ACHN (cell line): ENCODE measurements at regions not wholly inside any gene's neighbourhood (a gene's known extent, or its start where the extent isn't known, plus 50 kb on each side); places are given as distances from the start of the nearest gene placed in this dataset.

Experiments used
- DNase-seq: peaks from one replicate; pipeline ENCODE4 v3.0.0-alpha.2; 2015
- in situ Hi-C: cut with HindIII; loops from 2 replicates; pipeline ENCODE4 v1.10.0; 2017; ENCODE audit warnings: low sequenced_read_pairs, low pct_ligation_motif_present, low pct_unique_long_range_greater_than_20kb

DNA sequence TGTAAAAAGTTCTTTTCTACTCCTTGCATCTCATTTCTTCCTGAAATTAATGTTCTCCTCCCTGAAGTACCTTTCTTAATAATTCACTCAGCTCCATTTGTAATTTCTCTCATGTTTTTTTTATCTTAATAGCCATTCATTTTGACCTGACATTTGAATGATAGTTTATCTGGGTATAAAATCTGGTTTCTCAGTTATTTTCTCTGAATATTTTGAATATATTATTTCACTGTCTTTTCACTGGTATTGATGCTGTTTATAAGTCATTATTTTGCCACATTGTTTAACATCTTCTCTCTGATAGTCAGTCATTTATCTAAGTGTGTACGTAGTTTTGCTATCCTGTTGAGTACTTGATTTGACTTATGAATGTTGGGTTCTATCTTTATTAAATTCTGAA lies 68.8 kb upstream of the ARHGAP18 start:
- in situ Hi-C loops: no loop called here
- DNase-seq: no peak

DNA sequence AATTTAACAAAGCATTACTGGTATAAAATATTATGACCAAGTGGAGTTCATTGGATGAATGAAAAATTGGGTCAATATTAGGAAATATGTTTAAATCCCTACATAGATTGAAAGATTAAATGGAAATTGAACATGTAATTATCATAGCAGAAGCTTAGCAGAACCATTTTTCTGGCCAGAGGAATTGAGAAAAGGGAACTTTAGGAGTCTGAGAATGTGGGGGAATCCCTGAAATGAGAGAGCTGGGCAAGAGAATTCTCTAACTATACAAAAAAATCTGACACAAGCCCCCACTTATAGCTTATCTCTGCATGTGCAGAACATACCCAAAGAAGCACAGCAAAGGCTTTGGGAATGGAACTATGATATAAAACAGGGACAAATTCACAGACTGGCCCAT lies 67.4 kb upstream of the ARHGAP18 start:
- DNase-seq: no peak
- in situ Hi-C loops: no loop called here

DNA sequence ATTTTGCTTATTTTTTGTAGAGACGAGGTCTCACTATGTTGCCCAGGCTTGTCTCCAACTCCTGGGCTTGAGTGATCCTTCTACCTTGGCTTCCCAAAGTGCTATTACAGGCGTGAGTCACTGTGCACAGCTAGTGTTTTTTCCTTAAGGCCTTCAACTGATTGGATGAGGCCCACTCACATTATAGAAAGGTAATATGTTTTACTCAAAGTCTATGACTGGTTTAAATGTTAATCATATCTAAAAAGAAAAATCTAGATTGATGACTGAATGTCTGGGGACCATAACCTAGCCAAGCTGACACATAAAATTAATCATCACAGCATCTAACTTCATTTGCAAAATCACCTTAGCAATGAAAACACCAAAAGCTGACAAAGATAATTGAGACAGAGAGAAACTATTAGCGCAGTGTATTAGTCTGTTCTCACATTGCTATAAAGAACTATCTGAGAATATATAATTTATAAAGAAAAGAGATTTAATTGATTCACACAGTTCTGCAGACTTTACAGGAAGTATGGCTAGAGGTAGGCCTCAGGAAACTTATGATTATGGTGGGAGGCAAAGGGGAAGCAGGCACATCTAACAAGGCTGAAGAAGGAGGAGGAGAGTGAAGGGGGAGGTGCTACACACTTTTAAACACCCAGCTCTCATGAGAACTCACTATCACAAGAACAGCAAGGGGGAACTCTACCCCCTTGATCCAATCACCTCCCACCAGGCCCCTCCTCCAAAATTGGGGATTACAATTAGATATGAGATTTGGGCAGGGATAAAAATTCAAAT lies 66.8 kb upstream of the ARHGAP18 start:
- in situ Hi-C loops: no loop called here
- no peak for DNase-seq

DNA sequence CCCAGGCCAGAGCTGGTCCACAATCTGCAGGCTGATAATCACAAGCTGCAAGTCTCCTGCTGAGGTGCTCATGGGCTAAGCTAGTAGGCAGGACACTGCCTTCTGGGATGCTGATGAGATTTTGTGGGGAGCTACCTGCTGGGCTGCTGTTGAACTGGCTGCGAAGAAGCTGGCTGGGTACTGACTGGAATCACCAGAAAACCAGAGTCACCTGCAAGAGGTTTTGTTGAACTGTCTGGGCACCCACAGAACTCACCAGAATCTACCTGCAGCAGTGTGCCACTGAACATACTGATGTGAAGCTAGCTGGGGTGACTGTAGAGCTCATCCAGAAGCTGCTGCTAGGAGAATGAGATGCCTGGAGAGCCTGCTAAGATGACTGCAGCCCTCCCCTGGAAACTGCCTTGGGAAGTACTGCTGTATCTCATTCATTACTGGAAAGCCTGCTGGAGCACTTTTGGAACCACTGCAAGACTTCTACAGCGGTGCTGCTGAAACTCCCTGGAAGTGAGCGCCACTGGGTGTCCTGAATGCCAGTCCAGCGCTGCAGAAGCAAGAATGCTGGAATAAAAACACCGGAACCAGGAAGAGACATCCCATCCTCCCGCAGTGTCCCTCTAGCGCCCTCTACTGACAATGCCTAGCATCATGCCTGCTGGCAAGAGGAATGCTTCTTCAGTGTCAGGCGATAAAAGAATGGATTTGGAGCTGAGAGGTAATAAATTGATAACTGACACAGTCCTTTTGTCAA lies 64.9 kb upstream of the ARHGAP18 start:
- in situ Hi-C loops: no loop called here
- DNase-seq: peak; percentile 77

DNA sequence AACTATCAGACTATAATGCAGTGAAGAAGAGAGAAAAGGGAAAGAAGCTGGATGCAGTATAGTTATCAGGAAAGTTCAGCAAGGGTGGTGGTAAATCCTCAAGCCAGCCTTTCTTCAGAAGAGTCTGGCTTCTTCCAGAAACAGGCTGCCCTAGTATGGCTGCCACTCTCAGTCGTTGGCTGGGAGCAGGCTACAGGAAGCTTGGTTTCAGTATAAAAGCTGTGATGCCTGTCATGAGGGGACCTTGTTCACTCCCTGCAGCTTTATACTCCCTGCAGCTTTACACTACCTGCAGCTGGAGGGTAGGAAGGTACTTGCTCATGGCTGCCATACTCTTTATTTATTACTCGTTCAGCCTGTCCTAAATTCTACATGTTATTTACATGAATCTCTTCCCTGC lies 63.3 kb upstream of the ARHGAP18 start:
- in situ Hi-C loops: no loop called here

DNA sequence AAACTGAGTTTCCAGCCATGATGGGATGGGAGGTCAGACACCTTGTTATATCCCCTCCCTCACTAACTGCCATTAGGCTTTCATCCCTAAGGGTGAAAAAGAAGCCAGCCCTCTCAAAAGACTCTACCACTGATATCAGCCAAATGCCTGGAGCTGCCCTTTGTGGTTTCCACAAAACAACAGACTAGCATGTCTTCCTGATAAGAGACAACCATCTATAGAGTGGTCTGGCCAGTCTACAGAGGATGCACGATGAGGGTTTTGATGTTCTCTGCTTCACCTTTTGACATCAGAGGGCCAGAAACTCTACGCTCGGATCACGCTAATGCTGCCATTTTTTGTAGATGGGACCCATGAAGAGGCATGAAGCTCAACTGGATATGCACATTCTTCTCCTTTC lies 61.7 kb upstream of the ARHGAP18 start:
- in situ Hi-C loops: no loop called here
- DNase-seq: no peak

More for the DNA sequence above, 63.3 kb upstream of the ARHGAP18 start:
- no peak for DNase-seq

DNA sequence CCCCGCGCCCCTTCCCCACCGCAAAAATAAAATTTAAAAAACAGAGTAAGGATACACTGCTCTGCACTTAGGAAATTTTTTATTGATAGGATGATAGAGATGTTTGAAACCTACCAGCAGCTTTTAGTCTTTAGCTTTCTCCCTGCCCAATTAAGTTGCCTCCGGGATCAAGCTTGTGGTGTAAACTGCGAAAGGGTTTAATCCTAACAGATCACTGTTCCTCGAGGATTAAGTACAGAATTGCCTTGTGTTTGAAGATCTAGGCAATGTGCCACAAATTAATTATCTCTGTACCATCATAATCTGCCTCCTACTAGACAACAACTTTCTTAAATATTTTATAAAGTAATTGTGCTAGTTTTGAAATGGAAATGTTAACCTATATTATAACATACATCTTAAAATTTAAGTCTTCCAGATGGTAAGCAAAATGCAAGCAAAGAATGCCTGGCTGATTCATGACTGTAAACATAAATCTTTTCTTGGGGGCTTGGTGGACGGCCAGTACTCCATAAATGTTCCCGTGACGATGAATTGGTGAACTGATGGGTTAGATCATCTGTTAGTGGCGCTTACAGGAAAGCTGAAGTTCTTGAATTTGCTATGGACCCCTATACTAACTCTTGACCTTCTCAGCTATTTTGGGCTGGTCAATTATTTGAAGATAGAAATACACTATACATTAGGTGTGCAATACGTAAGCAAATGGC lies 58.0 kb upstream of the ARHGAP18 start:
- in situ Hi-C loops: no loop called here
- DNase-seq: no peak

DNA sequence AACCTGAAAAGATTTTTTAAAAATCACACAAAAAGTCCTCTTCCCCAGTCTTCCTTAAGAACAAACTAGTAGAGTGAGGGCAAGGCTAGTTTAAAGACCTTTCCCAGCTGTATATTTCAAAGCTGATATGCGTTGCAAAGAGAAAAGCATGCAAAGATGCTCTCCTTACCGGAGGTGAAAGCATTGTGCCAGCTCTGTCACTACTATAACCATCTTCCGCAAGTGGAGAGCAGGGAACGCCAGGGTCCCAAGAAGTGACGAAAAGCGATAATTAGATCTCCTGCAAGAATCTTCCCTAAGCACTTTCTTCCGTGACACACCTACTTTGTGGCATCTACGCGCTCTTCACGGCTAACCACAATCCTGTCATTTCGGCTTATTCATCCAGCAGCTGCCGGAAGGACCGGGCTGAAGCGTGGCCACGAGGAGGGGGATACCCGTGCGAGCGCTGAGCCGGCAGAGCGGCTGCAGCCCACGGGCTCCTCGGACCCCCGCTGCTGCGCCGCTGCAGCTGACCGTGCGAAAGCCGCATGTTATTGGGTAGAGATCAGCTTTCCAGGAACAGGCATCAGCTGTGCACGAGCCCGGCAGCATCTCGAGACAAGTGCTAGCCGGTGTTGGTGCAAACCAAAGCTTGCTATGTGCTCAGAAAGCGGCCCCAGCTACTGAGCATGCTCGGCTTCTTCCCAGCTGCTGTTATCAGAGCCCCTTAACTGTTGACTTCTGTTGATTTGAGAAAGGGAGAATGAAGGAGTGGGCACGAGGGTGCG lies 57.2 kb upstream of the ARHGAP18 start:
- in situ Hi-C loops: no loop called here
- peak; percentile 48 for DNase-seq

DNA sequence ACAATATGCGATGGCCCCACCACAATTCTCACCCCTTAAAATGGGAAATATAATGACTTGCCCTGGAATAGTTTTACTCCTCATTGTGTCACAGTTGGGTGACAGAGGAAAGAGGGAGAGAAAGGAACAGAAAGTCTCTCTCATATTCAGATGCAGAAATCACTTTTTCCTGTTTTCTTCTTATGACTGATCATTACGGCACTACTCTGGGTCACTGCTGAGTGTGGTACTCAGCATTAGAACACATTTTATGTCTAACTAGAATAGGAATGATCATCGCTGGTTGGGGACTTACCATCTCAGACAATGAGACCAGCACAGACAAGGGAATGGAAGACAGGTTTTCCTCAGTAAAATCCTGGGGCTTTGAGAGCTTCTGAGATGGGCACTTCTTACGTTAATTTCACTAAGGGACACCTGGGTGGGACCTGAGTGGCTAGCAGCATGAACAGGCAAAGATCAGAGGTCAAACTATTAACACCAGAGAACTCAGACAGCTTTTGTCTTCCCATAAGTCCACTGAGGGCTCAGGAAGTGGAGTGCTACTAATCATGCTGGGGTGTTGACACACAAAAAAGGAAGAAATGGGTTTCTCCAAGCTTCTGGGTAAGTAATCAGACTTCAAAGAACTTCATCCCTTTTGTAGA lies 54.9 kb upstream of the ARHGAP18 start:
- in situ Hi-C loops: no loop called here
- DNase-seq: no peak

DNA sequence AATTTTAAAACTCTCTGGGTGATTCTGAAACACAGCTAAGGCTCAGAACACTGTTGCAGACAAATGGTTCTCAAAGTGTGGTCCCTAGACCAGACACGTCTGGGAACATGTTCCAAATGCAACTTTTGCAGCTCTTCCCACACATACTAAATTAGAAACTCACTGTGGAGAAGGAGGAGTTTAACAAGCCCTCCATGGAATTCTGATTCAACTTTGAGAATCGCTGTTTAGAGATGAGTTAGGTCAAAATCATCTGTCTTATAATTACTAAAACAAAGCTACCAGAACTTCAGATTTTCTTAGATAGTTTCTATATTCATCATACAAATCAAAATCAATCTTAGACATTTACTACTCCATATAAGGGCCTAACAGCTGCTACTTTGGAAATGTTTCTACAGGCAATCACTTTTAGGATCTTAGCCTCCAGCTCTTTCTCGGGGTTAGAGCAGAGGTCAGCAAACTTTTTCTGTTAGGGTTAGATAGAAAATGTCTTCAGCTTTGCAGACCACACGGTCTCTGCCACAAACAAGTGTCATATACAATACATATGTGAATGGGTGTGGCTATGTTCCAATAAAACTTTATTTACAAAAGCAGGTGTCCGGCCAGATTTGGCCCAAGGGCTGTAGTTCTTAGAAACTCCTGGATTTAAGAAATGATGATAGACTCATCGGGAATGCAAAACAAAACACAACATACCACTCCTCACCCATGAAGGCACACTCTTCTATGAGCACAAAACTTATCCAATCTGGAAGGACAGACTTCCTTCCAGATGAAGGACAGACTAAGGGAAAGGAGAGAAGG lies 50.0 kb upstream of the ARHGAP18 start:
- in situ Hi-C loops: no loop called here
- DNase-seq: no peak
